Fibroblast of lung (primary cell): ENCODE measurements at regions not wholly inside any gene's neighbourhood (a gene's known extent, or its start where the extent isn't known, plus 50 kb on each side); places are given as distances from the start of the nearest gene placed in this dataset.

ENCODE experiments used
- CTCF ChIP-seq, 2 donors: IDR thresholded peaks in 1 of 2; conservative IDR thresholded peaks in 1 of 2; 1 replicate in 1 of 2; 2 replicates in 1 of 2; pipeline ENCODE4 v1.5.1; 2011 to 2012; ENCODE audit warnings: low read length in 2 of 2, control low read depth in 1 of 2, inconsistent platforms in 1 of 2, low read depth in 1 of 2, mild to moderate bottlenecking in 1 of 2
- EZH2 ChIP-seq: IDR thresholded peaks from 2 replicates; pipeline ENCODE4 v1.5.1; 2012; ENCODE audit warnings: low read length, control low read depth, mild to moderate bottlenecking; ENCODE audit errors: missing control alignments

- no peak for TF ChIP-seq CTCF (conservative IDR thresholded peaks at IDR 0.05 in 1 of 2, IDR thresholded peaks at IDR 0.05 in 1 of 2; ENCODE audit: low read depth in 1 of 2, low read length in 2 of 2)
- no peak for TF ChIP-seq EZH2
These were observed 588.4 kb downstream of the PTPRU start for GRCh38 chr1:29824511-29825273.
